ENCODE measurements at regions not wholly inside any gene's neighbourhood (a gene's known extent, or its start where the extent isn't known, plus 50 kb on each side); places are given as distances from the start of the nearest gene placed in this dataset.

- intact Hi-C loops (cut with micrococcal nuclease; ENCODE audit: unreplicated experiment) = no loop called here
- H3K27me3 ChIP-seq (ENCODE audit: control insufficient read depth, insufficient read depth, low read length) = no peaks in the 10 kb centered on the region
Observed at GRCh38 chr4:19520939-19521520, 730.7 kb upstream of the SLIT2 start.

GRCh38 chr4:19514276-19515070, 737.2 kb upstream of the SLIT2 start:
- Histone ChIP-seq H3K4me3 (ENCODE audit: low read depth in 2 of 2, low read length in 2 of 2) (no peak overlapping the region), H3K4me1 (ENCODE audit: control insufficient read depth, insufficient read depth, low read length) (no peaks in the 10 kb centered on the region), H3K9me3 (ENCODE audit: control insufficient read depth, insufficient read depth, low read depth, low read length) (no peaks in the 10 kb centered on the region), H3K36me3 (ENCODE audit: control insufficient read depth, insufficient read depth, low read length) (no peaks in the 10 kb centered on the region), H3K27me3 (ENCODE audit: control insufficient read depth, insufficient read depth, low read length) (no peaks in the 10 kb centered on the region), H3K27ac (ENCODE audit: low read length) (no peak overlapping the region)
- ChIA-PET CTCF (no interaction called here), POLR2A (no interaction called here)
- in situ Hi-C loops (cut with HindIII; ENCODE audit: low pct_unique_long_range_greater_than_20kb, low sequenced_read_pairs) (no loop called here), intact Hi-C loops (cut with micrococcal nuclease; ENCODE audit: unreplicated experiment) (no loop called here)
- DNase-seq (ENCODE audit: low read depth, low spot score) (no peak), ATAC-seq (no peak)
- no peak for TF ChIP-seq REST (IDR thresholded peaks at IDR 0.05; ENCODE audit: insufficient read depth in 1 of 2, low read depth in 2 of 2, low read length in 1 of 2)
- no peak for TF ChIP-seq TCF7L2 (IDR thresholded peaks at IDR 0.05; ENCODE audit: low read depth, low read length)
- no peak for TF ChIP-seq CTCF (IDR thresholded peaks at IDR 0.05)
- no peak for TF ChIP-seq POLR2AphosphoS5 (IDR thresholded peaks at IDR 0.05; ENCODE audit: low read depth, low read length)
- TF ChIP-seq SIN3A (IDR thresholded peaks at IDR 0.05; ENCODE audit: borderline replicate concordance, insufficient read depth, low read depth, low read length) = no peak
- no TSS peak for BruUV-seq (replicated peaks)

More at GRCh38 chr4:19520939-19521520, 730.7 kb upstream of the SLIT2 start:
- CTCF ChIA-PET = no interaction called here
- ATAC-seq = no peak
- POLR2A ChIA-PET = no interaction called here
- DNase-seq (ENCODE audit: low read depth, low spot score) = no peak
- Histone ChIP-seq H3K27ac (ENCODE audit: low read length) (no peak overlapping the region), H3K4me3 (ENCODE audit: low read depth in 2 of 2, low read length in 2 of 2) (no peak overlapping the region), H3K36me3 (ENCODE audit: control insufficient read depth, insufficient read depth, low read length) (no peaks in the 10 kb centered on the region), H3K4me1 (ENCODE audit: control insufficient read depth, insufficient read depth, low read length) (no peaks in the 10 kb centered on the region), H3K9me3 (ENCODE audit: control insufficient read depth, insufficient read depth, low read depth, low read length) (no peaks in the 10 kb centered on the region)
- no peak for TF ChIP-seq TCF7L2 (IDR thresholded peaks at IDR 0.05; ENCODE audit: low read depth, low read length)
- TF ChIP-seq REST (IDR thresholded peaks at IDR 0.05; ENCODE audit: insufficient read depth in 1 of 2, low read depth in 2 of 2, low read length in 1 of 2) = no peak
- no peak for TF ChIP-seq POLR2AphosphoS5 (IDR thresholded peaks at IDR 0.05; ENCODE audit: low read depth, low read length)
- no peak for TF ChIP-seq CTCF (IDR thresholded peaks at IDR 0.05)
- TF ChIP-seq SIN3A (IDR thresholded peaks at IDR 0.05; ENCODE audit: borderline replicate concordance, insufficient read depth, low read depth, low read length) = no peak
- no TSS peak for BruUV-seq (replicated peaks)
- in situ Hi-C loops (cut with HindIII; ENCODE audit: low pct_unique_long_range_greater_than_20kb, low sequenced_read_pairs) = no loop called here

Data from Panc1 (cell line).